22Rv1 (cell line): ENCODE measurements at regions not wholly inside any gene's neighbourhood (a gene's known extent, or its start where the extent isn't known, plus 50 kb on each side); places are given as distances from the start of the nearest gene placed in this dataset.

Source experiments
- H3K27ac ChIP-seq: fragments of 450-650 bp; 2 replicates; pipeline ENCODE4 v1.5.1; 2017
- ZFX ChIP-seq: fragments of 450-650 bp; IDR thresholded peaks from 2 replicates; pipeline ENCODE4 v1.6.1; 2017; ENCODE audit warnings: antibody characterized with exemption, borderline replicate concordance
- TF ChIP-seq, protein P1 (sequence below): fragments of 450-650 bp; IDR thresholded peaks from 2 replicates; pipeline ENCODE4 v1.5.1; 2017; ENCODE audit warnings: mild to moderate bottlenecking

DNA sequence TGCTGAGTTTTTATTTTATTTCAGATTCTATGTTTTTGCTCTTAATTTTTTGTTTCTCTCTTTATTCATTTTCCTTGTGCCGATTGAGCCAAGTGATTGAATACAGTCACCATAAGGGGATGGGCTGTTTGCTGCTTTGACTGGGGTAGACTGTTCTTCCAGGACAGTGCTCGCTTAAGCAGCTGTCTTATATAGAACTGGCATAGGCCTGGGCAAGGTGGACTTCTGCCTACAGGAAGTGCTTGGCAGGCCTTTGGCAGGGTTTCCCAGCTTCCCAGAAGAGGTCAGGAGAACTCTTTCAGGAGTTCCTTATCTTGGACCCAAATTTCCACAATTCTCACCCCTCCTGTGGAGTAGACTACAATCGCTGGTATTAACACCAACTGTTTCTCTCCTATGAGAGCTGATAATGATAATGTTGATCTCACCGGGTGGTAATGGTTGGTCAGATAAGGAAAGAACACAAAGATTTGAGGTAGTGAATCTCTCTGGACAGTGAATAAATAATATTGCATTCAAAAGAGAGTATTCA lies 207.5 kb upstream of the ST6GAL2 start:
- H3K27ac ChIP-seq, result no peak overlapping the region
- TF ChIP-seq ZFX, result no peak
- TF ChIP-seq, protein P1, sequence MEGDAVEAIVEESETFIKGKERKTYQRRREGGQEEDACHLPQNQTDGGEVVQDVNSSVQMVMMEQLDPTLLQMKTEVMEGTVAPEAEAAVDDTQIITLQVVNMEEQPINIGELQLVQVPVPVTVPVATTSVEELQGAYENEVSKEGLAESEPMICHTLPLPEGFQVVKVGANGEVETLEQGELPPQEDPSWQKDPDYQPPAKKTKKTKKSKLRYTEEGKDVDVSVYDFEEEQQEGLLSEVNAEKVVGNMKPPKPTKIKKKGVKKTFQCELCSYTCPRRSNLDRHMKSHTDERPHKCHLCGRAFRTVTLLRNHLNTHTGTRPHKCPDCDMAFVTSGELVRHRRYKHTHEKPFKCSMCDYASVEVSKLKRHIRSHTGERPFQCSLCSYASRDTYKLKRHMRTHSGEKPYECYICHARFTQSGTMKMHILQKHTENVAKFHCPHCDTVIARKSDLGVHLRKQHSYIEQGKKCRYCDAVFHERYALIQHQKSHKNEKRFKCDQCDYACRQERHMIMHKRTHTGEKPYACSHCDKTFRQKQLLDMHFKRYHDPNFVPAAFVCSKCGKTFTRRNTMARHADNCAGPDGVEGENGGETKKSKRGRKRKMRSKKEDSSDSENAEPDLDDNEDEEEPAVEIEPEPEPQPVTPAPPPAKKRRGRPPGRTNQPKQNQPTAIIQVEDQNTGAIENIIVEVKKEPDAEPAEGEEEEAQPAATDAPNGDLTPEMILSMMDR, result no peak

DNA sequence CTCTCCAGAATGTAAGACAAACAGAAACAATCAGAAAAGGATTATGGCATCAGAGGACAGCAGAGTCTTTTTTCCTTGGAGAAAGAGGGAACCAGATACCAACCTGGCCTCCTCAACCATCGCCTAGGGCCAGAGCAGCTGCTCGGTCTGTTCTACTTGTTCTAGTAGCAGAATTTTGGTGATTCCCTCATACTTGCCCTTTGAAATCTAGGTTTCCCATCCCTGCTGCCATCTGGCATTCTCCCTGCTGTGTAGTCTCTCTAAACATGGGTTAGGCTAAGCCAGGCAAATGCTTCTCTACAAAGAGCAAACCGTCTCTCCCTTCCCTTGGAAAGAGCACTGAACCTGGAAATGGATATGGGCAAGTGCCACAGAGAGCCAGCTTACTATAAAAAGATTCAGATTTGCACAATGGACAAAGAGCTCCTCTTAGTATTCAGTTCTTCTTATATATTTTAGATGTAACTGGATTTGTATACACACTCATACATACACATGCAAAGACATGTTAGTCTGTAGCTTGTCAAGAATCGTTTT lies 208.6 kb upstream of the ST6GAL2 start:
- no peak overlapping the region for H3K27ac ChIP-seq
- TF ChIP-seq, protein P1, result no peak
- no peak for TF ChIP-seq ZFX

DNA sequence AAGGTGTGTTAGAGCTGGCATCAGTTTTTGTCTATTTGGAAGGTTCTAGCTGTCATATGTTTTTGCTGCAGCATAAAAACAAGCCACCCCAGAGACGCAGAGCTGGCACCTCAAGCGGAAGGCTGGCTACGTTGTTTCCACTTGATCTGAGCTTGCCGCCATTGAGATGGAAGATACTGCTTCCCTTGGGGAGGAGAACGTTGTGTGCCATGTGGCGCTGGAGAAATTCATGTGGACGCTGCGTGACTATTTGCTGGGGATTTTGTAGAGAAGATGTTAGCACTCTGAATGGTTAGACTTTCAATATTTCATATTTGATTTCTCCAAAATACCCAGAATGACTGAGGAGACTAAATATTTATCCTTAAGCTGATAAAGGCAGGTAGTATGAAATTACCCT lies 216.2 kb upstream of the ST6GAL2 start:
- no peak for TF ChIP-seq ZFX
- TF ChIP-seq, protein P1, result no peak
- no peak overlapping the region for H3K27ac ChIP-seq

DNA sequence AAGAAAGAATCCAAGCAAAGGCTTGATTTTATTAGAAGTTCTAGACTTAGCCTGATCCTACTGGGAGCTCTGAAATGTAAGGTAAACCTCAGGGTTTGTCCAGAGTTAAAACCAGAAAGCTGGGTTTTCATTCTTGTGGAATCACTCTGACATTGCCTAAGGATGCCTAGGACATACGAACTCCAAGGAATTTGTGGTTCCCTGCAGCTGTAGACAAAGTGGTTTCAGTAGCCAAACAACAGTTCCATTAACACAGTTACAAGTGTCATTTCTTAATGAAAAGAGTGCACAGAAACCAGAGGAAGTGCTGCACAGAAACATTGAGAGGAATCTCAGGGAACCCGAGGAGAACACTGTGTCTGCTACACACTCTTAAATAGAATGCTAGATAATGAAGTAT lies 221.4 kb upstream of the ST6GAL2 start:
- TF ChIP-seq, protein P1, result no peak
- no peak for TF ChIP-seq ZFX
- H3K27ac ChIP-seq, result no peak overlapping the region

DNA sequence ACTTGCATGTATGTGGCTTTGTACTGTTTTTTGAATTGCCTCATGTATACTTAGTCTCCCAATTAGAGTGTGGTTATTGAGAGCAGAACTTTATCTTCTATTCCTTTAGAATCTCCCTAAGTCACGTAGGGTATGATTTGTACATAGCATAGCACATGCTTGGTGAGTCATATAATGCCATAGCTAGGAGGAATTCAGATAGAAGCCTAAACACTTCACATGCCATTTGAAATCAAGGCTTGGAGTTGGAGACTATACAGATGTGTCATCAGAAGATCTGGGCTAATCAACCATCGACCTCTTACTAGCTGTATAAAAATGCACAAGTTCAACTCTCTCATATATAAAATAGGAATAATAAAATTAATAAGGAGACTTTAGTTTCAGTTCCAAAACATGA lies 222.6 kb upstream of the ST6GAL2 start:
- TF ChIP-seq ZFX, result no peak
- TF ChIP-seq, protein P1, result no peak

DNA sequence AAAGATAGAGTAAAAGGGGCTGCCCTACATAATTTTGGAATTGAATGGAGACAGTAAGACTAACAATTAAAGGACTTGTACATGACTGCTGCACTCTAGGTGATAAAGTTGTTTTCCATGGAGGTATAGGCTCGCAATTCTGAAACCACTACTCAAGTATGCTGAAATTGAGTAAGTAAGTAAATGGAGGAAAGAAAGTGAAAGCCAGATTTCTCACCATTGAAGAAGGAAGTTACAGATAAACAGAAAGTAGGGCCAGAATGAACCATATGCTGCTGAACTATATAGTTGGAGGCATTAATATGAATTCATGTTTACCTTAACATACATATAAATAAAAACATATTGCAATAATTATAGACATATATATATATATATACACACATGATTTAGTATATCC lies 225.7 kb upstream of the ST6GAL2 start:
- TF ChIP-seq, protein P1, result no peak
- H3K27ac ChIP-seq, result no peak overlapping the region

More for the DNA sequence above, 222.6 kb upstream of the ST6GAL2 start:
- no peak overlapping the region for H3K27ac ChIP-seq

DNA sequence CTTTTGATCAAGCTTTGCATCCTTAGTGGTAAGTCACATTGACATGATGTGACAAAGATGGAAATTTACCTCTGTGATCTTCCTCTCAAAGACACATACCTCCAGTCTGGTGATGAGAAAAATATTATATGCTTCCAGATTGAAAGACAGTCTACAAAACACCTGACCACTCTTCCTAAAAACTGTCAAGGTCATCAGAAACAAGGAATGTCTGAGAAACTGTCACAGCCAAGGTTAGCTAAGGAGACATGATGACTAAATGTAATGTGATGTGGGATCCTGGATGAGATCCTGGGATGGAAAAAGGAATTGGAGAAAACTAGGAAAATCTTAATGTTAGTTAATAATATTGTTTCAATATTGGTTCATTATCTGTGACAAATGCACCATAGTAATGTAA lies 226.6 kb upstream of the ST6GAL2 start:
- no peak overlapping the region for H3K27ac ChIP-seq
- TF ChIP-seq, protein P1, result no peak
- TF ChIP-seq ZFX, result no peak
